DND-41 (cell line): ENCODE measurements at regions not wholly inside any gene's neighbourhood (a gene's known extent, or its start where the extent isn't known, plus 50 kb on each side); places are given as distances from the start of the nearest gene placed in this dataset.

Experiments
- ATAC-seq: fragments of 200-7000 bp; cut with Tn5 transposase; 3 replicates; pipeline ENCODE4 v1.9.1; 2021; ENCODE audit warnings: low read depth; ENCODE audit not compliant: insufficient read depth
- DNase-seq: peaks from one replicate; pipeline ENCODE4 v3.0.0-alpha.2; 2020
- H2AFZ ChIP-seq: 2 replicates; pipeline ENCODE4 v1.6.0; 2012; ENCODE audit warnings: low read depth, low read length
- H3K27ac ChIP-seq: 2 replicates; pipeline ENCODE4 v1.5.1; 2012; ENCODE audit warnings: low read length, inconsistent platforms
- H3K27me3 ChIP-seq: fragments of 200-600 bp; sonication (generic); 2 replicates; pipeline ENCODE4 v1.6.0; 2012; ENCODE audit warnings: low read length, mild to moderate bottlenecking, inconsistent platforms; ENCODE audit not compliant: insufficient read depth, poor library complexity
- H3K36me3 ChIP-seq: 2 replicates; pipeline ENCODE4 v1.5.1; 2012; ENCODE audit warnings: low read length, inconsistent platforms; ENCODE audit not compliant: insufficient read depth
- H3K4me1 ChIP-seq: 2 replicates; pipeline ENCODE4 v1.5.1; 2012; ENCODE audit warnings: mild to moderate bottlenecking, low read length; ENCODE audit not compliant: insufficient read depth
- H3K4me2 ChIP-seq: 2 replicates; pipeline ENCODE4 v1.6.0; 2012; ENCODE audit warnings: mild to moderate bottlenecking, moderate library complexity, low read length, inconsistent platforms; ENCODE audit not compliant: insufficient read depth
- H3K4me3 ChIP-seq, 2 experiments: fragments of 200-600 bp in 1 of 2; shearing (Covaris generic) in 1 of 2; 2 replicates each; pipeline ENCODE4 v1.5.1; 2012 to 2016; ENCODE audit warnings: inconsistent platforms in 2 of 2, low read length in 2 of 2, mild to moderate bottlenecking in 2 of 2, low read depth in 1 of 2, moderate library complexity in 1 of 2
- H3K79me2 ChIP-seq: 2 replicates; pipeline ENCODE4 v1.6.0; 2012; ENCODE audit warnings: low read length, inconsistent platforms; ENCODE audit not compliant: insufficient read depth
- H3K9ac ChIP-seq: 2 replicates; pipeline ENCODE4 v1.6.0; 2012; ENCODE audit warnings: low read depth, mild to moderate bottlenecking, inconsistent platforms, low read length, moderate library complexity
- H3K9me3 ChIP-seq: 2 replicates; pipeline ENCODE4 v1.5.1; 2012; ENCODE audit warnings: low read length, moderate library complexity, mild to moderate bottlenecking, inconsistent platforms; ENCODE audit not compliant: insufficient read depth, severe bottlenecking
- H4K20me1 ChIP-seq: 2 replicates; pipeline ENCODE4 v1.6.0; 2012; ENCODE audit warnings: low read length; ENCODE audit not compliant: insufficient read depth
- CTCF ChIP-seq: IDR thresholded peaks from 2 replicates; pipeline ENCODE4 v1.5.1; 2012; ENCODE audit warnings: borderline replicate concordance, low read length, moderate library complexity, mild to moderate bottlenecking; ENCODE audit not compliant: poor library complexity, severe bottlenecking; ENCODE audit errors: extremely low read depth
- EZH2 ChIP-seq: IDR thresholded peaks from 3 replicates; pipeline ENCODE4 v1.6.1; 2012; ENCODE audit warnings: borderline replicate concordance, low read depth, mild to moderate bottlenecking, moderate library complexity, low read length, inconsistent platforms; ENCODE audit not compliant: severe bottlenecking

DNA sequence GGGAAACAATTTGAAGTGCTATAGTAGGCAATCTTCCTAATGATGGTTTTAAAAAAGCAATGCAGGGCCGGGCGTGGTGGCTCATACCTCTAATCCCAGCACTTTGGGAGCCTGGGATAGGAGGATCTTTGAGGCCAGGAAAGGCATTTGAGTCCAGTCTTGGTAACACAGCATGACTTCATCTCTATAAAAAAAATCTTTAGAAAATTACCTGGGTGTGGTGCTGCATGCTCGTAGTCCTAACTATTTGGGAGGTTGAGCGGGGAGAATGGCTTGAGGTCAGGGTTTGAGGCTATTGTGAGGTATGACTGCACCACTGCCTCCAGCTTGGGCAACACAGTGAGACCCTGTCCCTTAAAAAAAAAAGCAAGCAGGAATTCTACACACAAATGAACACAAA is 835.2 kb upstream of the AMELY start:
- no peak overlapping the region for H2AFZ ChIP-seq
- no peaks in the 10 kb centered on the region for H3K4me1 ChIP-seq
- no peaks in the 10 kb centered on the region for H3K36me3 ChIP-seq
- no peak for DNase-seq
- no peaks in the 10 kb centered on the region for H4K20me1 ChIP-seq
- H3K4me3 ChIP-seq = no peak overlapping the region
- H3K27me3 ChIP-seq = no peaks in the 10 kb centered on the region
- H3K79me2 ChIP-seq = no peaks in the 10 kb centered on the region
- no peaks in the 10 kb centered on the region for H3K9me3 ChIP-seq
- ATAC-seq = no peak
- H3K27ac ChIP-seq = no peak overlapping the region
- TF ChIP-seq EZH2 = no peak
- TF ChIP-seq CTCF = no peak
- no peak overlapping the region for H3K4me2 ChIP-seq
- no peak overlapping the region for H3K9ac ChIP-seq

DNA sequence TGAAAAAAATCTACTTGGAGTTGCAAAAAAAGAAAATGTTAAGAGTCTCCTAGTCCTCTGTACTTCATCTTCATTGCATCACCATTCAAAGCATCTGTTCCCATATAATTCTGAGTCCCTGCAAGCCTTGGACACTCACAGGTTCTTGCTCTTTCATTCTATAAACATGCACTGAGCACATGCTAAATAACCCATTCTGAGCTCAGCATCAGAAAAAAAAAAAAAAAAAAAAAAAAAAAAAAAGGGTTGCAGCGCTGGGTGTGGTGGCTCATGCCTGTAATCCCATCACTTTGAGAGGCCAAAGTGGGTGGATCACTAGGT is 834.0 kb upstream of the AMELY start:
- Histone ChIP-seq H3K27ac (no peak overlapping the region), H3K4me1 (no peaks in the 10 kb centered on the region), H4K20me1 (no peaks in the 10 kb centered on the region), H3K9me3 (no peaks in the 10 kb centered on the region), H3K4me3 (no peak overlapping the region), H3K36me3 (no peaks in the 10 kb centered on the region), H3K27me3 (no peaks in the 10 kb centered on the region), H3K4me2 (no peak overlapping the region), H2AFZ (no peak overlapping the region), H3K9ac (no peak overlapping the region), H3K79me2 (no peaks in the 10 kb centered on the region)
- DNase-seq = no peak
- no peak for ATAC-seq
- TF ChIP-seq CTCF = no peak
- no peak for TF ChIP-seq EZH2

GRCh38 chrY:7744691-7745580 is 833.4 kb upstream of the AMELY start:
- Histone ChIP-seq H3K9me3 (no peaks in the 10 kb centered on the region), H3K4me2 (no peak overlapping the region), H3K79me2 (no peaks in the 10 kb centered on the region), H3K27ac (no peak overlapping the region), H3K9ac (no peak overlapping the region), H3K4me3 (no peak overlapping the region), H2AFZ (no peak overlapping the region), H4K20me1 (no peaks in the 10 kb centered on the region), H3K4me1 (no peaks in the 10 kb centered on the region), H3K36me3 (no peaks in the 10 kb centered on the region), H3K27me3 (no peaks in the 10 kb centered on the region)
- ATAC-seq (no peak), DNase-seq (no peak)
- TF ChIP-seq CTCF (no peak), EZH2 (no peak)
